GM21717 (cell line): ENCODE measurements at regions not wholly inside any gene's neighbourhood (a gene's known extent, or its start where the extent isn't known, plus 50 kb on each side); places are given as distances from the start of the nearest gene placed in this dataset.

ENCODE experiments used
- ATAC-seq: cut with Tn5 transposase; IDR thresholded peaks from one replicate; pipeline ENCODE4 v1.9.1; 2021; ENCODE audit warnings: mild to moderate bottlenecking, moderate library complexity; ENCODE audit not compliant: unreplicated experiment

- ATAC-seq, result no peak
These were observed 278.3 kb upstream of the LRATD1 start for GRCh38 chr2:14354231-14354630.

GRCh38 chr2:14355102-14355501 lies 277.4 kb upstream of the LRATD1 start:
- ATAC-seq, result no peak

GRCh38 chr2:14358339-14358738 lies 274.2 kb upstream of the LRATD1 start:
- no peak for ATAC-seq

- no peak for ATAC-seq
These were observed 273.7 kb upstream of the LRATD1 start for GRCh38 chr2:14358774-14359173.

GRCh38 chr2:14363137-14363536 lies 269.4 kb upstream of the LRATD1 start:
- no peak for ATAC-seq

GRCh38 chr2:14363976-14364375 lies 268.5 kb upstream of the LRATD1 start:
- no peak for ATAC-seq

- ATAC-seq, result no peak
These were observed 268.0 kb upstream of the LRATD1 start for GRCh38 chr2:14364471-14364870.

- no peak for ATAC-seq
These were observed 247.5 kb upstream of the LRATD1 start for GRCh38 chr2:14385043-14385442.

- no peak for ATAC-seq
These were observed 245.2 kb upstream of the LRATD1 start for GRCh38 chr2:14387332-14387731.

- no peak for ATAC-seq
These were observed 243.8 kb upstream of the LRATD1 start for GRCh38 chr2:14388724-14389123.

- no peak for ATAC-seq
These were observed 235.9 kb upstream of the LRATD1 start for GRCh38 chr2:14396533-14397083.

- no peak for ATAC-seq
These were observed 233.9 kb upstream of the LRATD1 start for GRCh38 chr2:14398641-14399040.

- no peak for ATAC-seq
These were observed 230.6 kb upstream of the LRATD1 start for GRCh38 chr2:14401873-14402272.

GRCh38 chr2:14408695-14409094 lies 223.8 kb upstream of the LRATD1 start:
- no peak for ATAC-seq

- no peak for ATAC-seq
These were observed 215.0 kb upstream of the LRATD1 start for GRCh38 chr2:14417551-14417950.

- ATAC-seq, result no peak
These were observed 214.4 kb upstream of the LRATD1 start for GRCh38 chr2:14418115-14418514.

GRCh38 chr2:14420851-14421250 lies 211.7 kb upstream of the LRATD1 start:
- no peak for ATAC-seq

GRCh38 chr2:14422426-14422825 lies 210.1 kb upstream of the LRATD1 start:
- no peak for ATAC-seq

- ATAC-seq, result no peak
These were observed 209.2 kb upstream of the LRATD1 start for GRCh38 chr2:14423145-14423906.

GRCh38 chr2:14424478-14425390 lies 207.8 kb upstream of the LRATD1 start:
- ATAC-seq, result peak; percentile 59

- ATAC-seq, result no peak
These were observed 206.6 kb upstream of the LRATD1 start for GRCh38 chr2:14425869-14426268.

- ATAC-seq, result no peak
These were observed 204.5 kb upstream of the LRATD1 start for GRCh38 chr2:14428056-14428455.
